ENCODE measurements at regions not wholly inside any gene's neighbourhood (a gene's known extent, or its start where the extent isn't known, plus 50 kb on each side); places are given as distances from the start of the nearest gene placed in this dataset.
"Not testable (repeated sequence)": the region's sequence is repeated elsewhere in the genome, so short reads cannot be mapped to it uniquely, and the experiment has no call there.

DNA sequence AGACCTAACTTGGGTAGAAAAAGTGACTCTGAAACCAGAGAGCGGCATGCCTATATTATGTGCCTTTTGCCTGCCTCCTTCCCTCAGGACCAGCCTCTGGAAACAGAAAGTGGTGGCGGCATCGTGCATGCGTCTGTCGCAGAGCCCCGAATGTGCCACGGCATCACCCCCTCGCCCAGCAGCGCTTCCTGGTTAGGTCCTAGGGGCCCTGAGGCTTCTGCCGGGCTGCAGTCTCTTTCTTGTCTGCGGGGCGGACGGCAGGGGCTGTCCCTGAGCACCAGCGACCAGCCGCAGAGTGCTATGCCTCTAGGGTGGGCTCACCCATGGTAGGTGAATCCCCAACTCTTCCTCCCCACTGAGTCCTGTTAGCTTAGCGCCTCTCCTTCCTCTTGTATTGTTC, 68.7 kb downstream of the VSIG4 start:
- Mint-ChIP-seq H3K4me1 (no peaks in the 10 kb centered on the region), H3K36me3 (no peaks in the 10 kb centered on the region), H3K27me3 (ENCODE audit: low read depth) (no peaks in the 10 kb centered on the region), H3K27ac (no peak overlapping the region), H3K9me3 (peaks cover 12% of the 10 kb centered on the region), H3K4me3 (no peak overlapping the region)
- no peak for DNase-seq (ENCODE audit: low spot score in 2 of 2, unreplicated experiment in 2 of 2)
- TF ChIP-seq, protein P1, sequence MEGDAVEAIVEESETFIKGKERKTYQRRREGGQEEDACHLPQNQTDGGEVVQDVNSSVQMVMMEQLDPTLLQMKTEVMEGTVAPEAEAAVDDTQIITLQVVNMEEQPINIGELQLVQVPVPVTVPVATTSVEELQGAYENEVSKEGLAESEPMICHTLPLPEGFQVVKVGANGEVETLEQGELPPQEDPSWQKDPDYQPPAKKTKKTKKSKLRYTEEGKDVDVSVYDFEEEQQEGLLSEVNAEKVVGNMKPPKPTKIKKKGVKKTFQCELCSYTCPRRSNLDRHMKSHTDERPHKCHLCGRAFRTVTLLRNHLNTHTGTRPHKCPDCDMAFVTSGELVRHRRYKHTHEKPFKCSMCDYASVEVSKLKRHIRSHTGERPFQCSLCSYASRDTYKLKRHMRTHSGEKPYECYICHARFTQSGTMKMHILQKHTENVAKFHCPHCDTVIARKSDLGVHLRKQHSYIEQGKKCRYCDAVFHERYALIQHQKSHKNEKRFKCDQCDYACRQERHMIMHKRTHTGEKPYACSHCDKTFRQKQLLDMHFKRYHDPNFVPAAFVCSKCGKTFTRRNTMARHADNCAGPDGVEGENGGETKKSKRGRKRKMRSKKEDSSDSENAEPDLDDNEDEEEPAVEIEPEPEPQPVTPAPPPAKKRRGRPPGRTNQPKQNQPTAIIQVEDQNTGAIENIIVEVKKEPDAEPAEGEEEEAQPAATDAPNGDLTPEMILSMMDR (IDR thresholded peaks at IDR 0.05; ENCODE audit: unreplicated experiment) = no peak

DNA sequence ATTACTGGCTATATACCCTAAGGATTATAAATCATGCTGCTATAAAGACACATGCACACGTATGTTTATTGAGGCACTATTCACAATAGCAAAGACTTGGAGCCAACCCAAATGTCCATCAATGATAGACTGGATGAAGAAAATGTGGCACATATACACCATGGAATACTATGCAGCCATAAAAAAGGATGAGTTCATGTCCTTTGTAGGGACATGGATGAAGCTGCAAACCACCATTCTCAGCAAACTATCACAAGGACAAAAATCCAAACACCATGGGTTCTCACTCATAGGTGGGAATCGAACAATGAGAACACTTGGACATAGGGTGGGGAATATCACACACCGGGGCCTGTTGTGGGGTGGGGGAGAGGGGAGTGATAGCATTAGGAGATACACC, 72.7 kb downstream of the VSIG4 start:
- H3K9me3 Mint-ChIP-seq = peaks cover 31% of the 10 kb centered on the region

DNA sequence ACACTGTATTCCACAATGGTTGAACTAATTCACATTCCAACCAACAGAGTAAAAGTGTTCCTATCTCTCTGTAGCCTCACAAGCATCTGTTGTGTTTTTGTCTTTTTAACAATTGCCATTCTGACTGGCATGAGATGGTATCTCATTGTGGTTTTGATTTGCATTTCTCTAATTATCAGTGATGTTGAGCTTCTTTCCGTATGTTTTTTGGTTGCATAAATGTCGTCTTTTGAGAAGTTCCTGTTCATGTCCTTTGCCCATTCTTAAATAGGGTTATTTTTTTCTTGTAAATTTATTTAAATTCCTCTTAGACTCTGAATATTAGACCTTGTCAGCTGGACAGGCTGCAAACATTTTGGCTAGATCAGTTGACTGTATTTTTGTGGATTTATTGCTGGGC, 78.2 kb downstream of the VSIG4 start:
- TF ChIP-seq, protein P1 (IDR thresholded peaks at IDR 0.05; ENCODE audit: unreplicated experiment) = no peak
- H3K9me3 Mint-ChIP-seq = peaks cover 48% of the 10 kb centered on the region
- H3K27ac Mint-ChIP-seq = no peak overlapping the region
- no peaks in the 10 kb centered on the region for H3K36me3 Mint-ChIP-seq
- H3K4me1 Mint-ChIP-seq = no peaks in the 10 kb centered on the region
- no peak for DNase-seq (ENCODE audit: low spot score in 2 of 2, unreplicated experiment in 2 of 2)
- H3K27me3 Mint-ChIP-seq (ENCODE audit: low read depth) = no peaks in the 10 kb centered on the region
- no peak overlapping the region for H3K4me3 Mint-ChIP-seq

More for the DNA sequence above, 72.7 kb downstream of the VSIG4 start:
- H3K27ac Mint-ChIP-seq; H3K4me1 Mint-ChIP-seq; DNase-seq (ENCODE audit: low spot score in 2 of 2, unreplicated experiment in 2 of 2); H3K36me3 Mint-ChIP-seq; H3K4me3 Mint-ChIP-seq; H3K27me3 Mint-ChIP-seq (ENCODE audit: low read depth): not testable (repeated sequence)

DNA sequence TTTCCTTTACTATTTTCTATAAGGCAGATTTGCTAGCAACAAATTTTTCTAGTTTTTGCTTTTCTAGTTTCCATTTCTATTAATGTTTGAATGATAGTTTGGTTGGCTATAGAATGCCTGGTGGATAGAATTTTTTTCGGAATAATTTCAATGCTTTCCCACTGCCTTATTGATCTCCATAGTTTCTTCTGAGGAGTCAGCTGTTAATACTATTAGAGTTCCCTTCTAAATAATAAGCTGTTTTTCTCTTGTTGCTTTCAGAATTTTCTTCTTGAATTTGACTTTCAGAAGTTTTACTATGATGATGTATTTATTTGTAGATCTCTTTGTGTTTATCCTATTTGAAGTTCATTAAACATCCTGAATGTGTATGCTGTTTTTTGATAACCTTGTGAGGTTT, 91.8 kb downstream of the VSIG4 start:
- Mint-ChIP-seq H3K4me1 (no peaks in the 10 kb centered on the region), H3K27me3 (ENCODE audit: low read depth) (no peaks in the 10 kb centered on the region), H3K27ac (no peak overlapping the region), H3K9me3 (peaks cover 83% of the 10 kb centered on the region), H3K4me3 (no peak overlapping the region), H3K36me3 (no peaks in the 10 kb centered on the region)
- TF ChIP-seq, protein P1 (IDR thresholded peaks at IDR 0.05; ENCODE audit: unreplicated experiment) = no peak
- DNase-seq (ENCODE audit: low spot score in 2 of 2, unreplicated experiment in 2 of 2) = no peak

DNA sequence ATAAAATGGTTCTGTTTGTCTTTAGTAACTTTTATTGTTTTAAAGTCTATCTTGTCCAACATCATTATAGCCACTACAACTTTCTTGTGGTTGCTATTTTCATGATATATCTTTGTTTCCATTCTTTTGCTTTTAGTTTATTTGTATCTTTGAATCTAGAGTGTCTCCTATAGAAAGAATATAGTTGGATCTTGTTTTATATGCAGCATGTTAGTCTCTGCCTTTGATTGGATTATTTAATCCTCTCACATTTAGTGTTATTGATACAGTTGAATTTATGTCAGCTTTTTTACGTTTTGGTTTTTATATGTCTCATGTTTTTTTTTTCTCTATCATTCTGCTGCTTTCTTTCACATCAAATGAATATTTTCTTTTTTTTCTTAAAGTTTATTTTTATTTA, 98.1 kb downstream of the VSIG4 start:
- DNase-seq (ENCODE audit: low spot score in 2 of 2, unreplicated experiment in 2 of 2) = no peak
- H3K4me3 Mint-ChIP-seq = no peak overlapping the region
- H3K27ac Mint-ChIP-seq = no peak overlapping the region
- H3K27me3 Mint-ChIP-seq (ENCODE audit: low read depth) = no peaks in the 10 kb centered on the region
- H3K36me3 Mint-ChIP-seq = no peaks in the 10 kb centered on the region
- no peaks in the 10 kb centered on the region for H3K4me1 Mint-ChIP-seq
- H3K9me3 Mint-ChIP-seq = peaks cover 68% of the 10 kb centered on the region
- TF ChIP-seq, protein P1 (IDR thresholded peaks at IDR 0.05; ENCODE audit: unreplicated experiment) = no peak

DNA sequence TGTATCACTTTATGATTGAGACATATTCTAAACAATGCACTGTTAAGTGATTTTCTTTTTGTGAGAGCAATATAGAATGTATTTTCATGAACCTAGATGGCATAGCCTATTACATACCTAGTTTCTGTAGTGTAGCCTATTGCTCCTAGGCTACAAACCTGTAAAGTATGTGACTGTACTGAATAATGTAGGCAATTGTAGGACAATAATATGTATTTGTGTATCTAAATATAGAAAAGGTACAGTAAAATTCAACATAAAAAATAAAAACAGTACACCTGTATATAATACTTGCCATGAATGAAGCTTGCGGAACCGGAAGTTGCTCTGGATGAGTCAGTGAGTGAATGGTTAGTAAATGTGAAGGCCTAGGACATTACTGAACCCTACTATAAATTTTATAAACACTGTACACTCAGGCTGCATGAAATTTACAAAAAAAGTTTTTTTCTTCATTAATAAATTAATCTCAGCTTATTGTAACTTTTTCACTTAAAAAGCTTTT, 106.7 kb downstream of the VSIG4 start:
- Mint-ChIP-seq H3K4me3 (no peak overlapping the region), H3K36me3 (no peaks in the 10 kb centered on the region), H3K4me1 (no peaks in the 10 kb centered on the region), H3K27ac (no peak overlapping the region), H3K27me3 (ENCODE audit: low read depth) (no peaks in the 10 kb centered on the region), H3K9me3 (peaks cover 33% of the 10 kb centered on the region)
- no peak for DNase-seq (ENCODE audit: low spot score in 2 of 2, unreplicated experiment in 2 of 2)
- TF ChIP-seq, protein P1 (IDR thresholded peaks at IDR 0.05; ENCODE audit: unreplicated experiment) = no peak

All from mesothelial cell of epicardium (in vitro differentiated cells).